ENCODE measurements at regions not wholly inside any gene's neighbourhood (a gene's known extent, or its start where the extent isn't known, plus 50 kb on each side); places are given as distances from the start of the nearest gene placed in this dataset.

DNA sequence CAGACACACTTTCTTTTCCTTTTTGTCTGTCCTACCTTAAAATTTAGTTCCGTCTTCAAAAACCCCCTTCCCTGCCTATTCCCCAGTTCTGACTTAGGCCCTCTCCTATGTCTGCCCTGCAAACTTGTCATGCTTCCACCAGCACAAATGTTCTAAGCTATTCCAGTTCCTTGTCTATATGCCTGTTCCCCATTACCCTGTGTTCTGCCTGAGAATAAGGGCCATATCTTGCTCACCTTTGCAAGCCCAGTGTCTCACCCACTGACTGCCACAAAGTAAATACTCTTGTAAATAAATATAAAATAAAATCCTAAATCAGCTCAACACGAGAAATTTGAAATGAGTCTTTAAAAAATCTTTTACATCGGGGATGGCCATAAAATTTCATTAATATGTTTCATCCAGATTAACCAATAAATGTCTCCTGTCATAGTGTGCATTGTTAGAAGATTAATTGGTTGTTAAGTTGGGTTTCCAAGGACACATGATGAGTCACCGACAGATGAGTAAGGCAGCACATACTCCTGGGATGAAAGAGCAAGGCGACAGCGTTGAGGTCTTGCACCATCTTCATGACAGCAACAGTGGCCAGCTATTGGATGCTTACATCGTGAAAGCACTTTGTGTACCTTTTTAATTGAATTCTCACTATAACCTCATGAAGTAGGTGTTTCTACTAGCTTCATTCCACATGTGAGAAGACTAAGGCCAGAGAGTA is 92.6 kb upstream of the NGF start:
- Histone ChIP-seq H3K27ac (no peak overlapping the region), H3K9me3 (ENCODE audit: severe bottlenecking) (no peaks in the 10 kb centered on the region), H3K4me3 (ENCODE audit: low read depth, low read length) (no peak overlapping the region), H3K27me3 (ENCODE audit: insufficient read depth, low read depth, severe bottlenecking) (no peaks in the 10 kb centered on the region), H3K36me3 (no peaks in the 10 kb centered on the region)
- TF ChIP-seq, protein P1, sequence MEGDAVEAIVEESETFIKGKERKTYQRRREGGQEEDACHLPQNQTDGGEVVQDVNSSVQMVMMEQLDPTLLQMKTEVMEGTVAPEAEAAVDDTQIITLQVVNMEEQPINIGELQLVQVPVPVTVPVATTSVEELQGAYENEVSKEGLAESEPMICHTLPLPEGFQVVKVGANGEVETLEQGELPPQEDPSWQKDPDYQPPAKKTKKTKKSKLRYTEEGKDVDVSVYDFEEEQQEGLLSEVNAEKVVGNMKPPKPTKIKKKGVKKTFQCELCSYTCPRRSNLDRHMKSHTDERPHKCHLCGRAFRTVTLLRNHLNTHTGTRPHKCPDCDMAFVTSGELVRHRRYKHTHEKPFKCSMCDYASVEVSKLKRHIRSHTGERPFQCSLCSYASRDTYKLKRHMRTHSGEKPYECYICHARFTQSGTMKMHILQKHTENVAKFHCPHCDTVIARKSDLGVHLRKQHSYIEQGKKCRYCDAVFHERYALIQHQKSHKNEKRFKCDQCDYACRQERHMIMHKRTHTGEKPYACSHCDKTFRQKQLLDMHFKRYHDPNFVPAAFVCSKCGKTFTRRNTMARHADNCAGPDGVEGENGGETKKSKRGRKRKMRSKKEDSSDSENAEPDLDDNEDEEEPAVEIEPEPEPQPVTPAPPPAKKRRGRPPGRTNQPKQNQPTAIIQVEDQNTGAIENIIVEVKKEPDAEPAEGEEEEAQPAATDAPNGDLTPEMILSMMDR (IDR thresholded peaks at IDR 0.05; ENCODE audit: low read depth, low read length), result no peak
- no peak for DNase-seq

DNA sequence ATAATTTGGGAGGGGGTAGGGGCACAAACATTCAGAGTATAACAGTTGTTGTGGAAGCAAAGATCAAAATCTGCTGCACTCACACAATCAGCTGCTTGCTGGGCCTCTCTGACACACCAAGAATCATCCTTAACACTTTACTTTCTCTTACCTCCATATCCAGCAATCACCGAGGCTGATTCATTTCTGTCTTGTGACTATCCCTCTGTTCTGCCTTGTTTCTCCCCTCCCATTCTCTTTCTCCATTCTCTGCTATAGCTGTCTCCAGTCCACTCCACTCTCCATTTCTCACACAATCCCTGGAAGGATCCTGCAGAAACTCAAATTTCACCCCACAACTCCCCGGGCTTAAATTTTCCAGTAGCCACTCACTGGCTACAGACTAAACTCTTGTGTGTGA is 91.8 kb upstream of the NGF start:
- no peak overlapping the region for H3K27ac ChIP-seq
- no peak for DNase-seq
- no peaks in the 10 kb centered on the region for H3K27me3 ChIP-seq (ENCODE audit: insufficient read depth, low read depth, severe bottlenecking)
- TF ChIP-seq, protein P1 (IDR thresholded peaks at IDR 0.05; ENCODE audit: low read depth, low read length), result no peak
- no peaks in the 10 kb centered on the region for H3K36me3 ChIP-seq
- no peak overlapping the region for H3K4me3 ChIP-seq (ENCODE audit: low read depth, low read length)
- no peaks in the 10 kb centered on the region for H3K9me3 ChIP-seq (ENCODE audit: severe bottlenecking)

DNA sequence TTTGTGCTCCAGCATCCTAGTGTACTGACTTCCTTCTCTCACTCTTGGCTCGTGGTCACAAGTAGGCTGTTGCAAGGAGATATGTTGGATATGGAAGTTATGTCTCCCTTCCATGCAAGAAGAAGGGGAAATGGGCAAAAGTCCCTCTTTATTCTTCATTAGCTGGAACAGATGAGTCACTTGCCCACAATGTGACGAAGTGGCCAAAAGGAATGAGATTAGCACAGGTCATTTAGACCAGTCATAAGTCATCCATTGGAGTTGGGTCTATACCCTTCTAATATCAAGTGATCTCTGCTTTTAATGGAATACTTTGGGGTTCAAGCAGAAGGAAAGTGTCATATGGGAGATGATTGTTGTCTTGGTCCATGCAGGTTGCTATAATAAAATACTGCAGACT is 91.2 kb upstream of the NGF start:
- Histone ChIP-seq H3K9me3 (ENCODE audit: severe bottlenecking) (no peaks in the 10 kb centered on the region), H3K36me3 (no peaks in the 10 kb centered on the region), H3K27me3 (ENCODE audit: insufficient read depth, low read depth, severe bottlenecking) (no peaks in the 10 kb centered on the region), H3K4me3 (ENCODE audit: low read depth, low read length) (no peak overlapping the region), H3K27ac (no peak overlapping the region)
- no peak for DNase-seq
- TF ChIP-seq, protein P1 (IDR thresholded peaks at IDR 0.05; ENCODE audit: low read depth, low read length), result no peak

DNA sequence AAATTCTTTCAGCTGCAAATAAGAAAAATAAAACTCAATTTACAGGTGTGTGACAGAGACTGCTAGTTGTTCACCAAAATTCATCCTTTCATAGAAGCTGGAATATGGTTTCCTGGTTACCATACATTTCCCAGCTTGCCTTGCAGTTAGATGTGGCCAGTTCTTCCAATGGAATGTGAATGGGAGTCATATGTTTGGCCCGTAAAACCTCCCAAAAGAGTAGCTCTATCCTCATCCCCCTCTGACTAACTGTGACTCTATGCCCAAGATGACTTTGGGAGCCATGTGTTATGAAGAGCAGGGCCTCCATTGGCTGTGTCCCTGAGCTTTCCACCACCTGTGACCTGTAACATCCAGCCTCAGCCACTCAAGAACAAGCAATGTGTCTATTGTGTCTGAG is 90.6 kb upstream of the NGF start:
- Histone ChIP-seq H3K27ac (no peak overlapping the region), H3K4me3 (ENCODE audit: low read depth, low read length) (no peak overlapping the region), H3K9me3 (ENCODE audit: severe bottlenecking) (no peaks in the 10 kb centered on the region), H3K27me3 (ENCODE audit: insufficient read depth, low read depth, severe bottlenecking) (no peaks in the 10 kb centered on the region), H3K36me3 (no peaks in the 10 kb centered on the region)
- DNase-seq, result no peak
- TF ChIP-seq, protein P1 (IDR thresholded peaks at IDR 0.05; ENCODE audit: low read depth, low read length), result no peak

DNA sequence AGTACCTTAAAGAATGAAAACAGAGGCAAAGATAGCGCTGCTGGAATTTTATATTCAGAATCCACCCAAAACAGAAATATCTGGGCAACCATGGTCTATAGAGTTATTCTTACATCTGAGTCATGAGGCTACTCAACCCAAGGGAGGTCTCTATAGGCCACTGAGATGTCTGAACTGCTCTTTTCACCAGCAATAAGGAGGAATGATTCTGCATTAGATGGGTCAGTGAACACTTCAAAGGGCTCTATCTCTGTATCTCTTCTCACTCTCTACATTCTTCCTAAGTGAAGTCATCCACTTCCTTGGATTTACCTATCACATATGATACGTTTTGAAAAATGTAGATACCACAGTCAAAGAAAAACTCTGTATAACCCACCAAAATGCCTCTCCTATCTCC is 90.2 kb upstream of the NGF start:
- Histone ChIP-seq H3K36me3 (no peaks in the 10 kb centered on the region), H3K4me3 (ENCODE audit: low read depth, low read length) (no peak overlapping the region), H3K9me3 (ENCODE audit: severe bottlenecking) (no peaks in the 10 kb centered on the region), H3K27ac (no peak overlapping the region), H3K27me3 (ENCODE audit: insufficient read depth, low read depth, severe bottlenecking) (no peaks in the 10 kb centered on the region)
- no peak for DNase-seq
- TF ChIP-seq, protein P1 (IDR thresholded peaks at IDR 0.05; ENCODE audit: low read depth, low read length), result no peak

DNA sequence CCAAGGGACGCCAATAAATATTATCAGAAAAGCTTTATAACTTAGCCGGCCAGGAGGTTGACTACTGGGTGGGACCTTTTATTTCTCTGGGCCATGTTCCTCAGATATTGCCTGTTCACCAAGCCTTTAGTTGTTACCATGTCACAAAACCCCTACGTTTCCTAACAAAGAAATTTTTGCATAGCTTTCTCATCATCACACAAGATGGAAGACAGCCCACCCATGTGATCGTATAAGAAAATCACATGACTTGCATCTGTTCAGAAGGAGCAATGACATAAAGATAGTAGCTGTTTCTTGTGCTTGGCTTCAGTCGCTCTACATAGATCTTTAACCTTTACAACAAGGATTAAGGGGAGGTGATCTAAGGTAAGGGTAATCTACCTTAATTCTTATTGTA is 88.9 kb upstream of the NGF start:
- H3K4me3 ChIP-seq (ENCODE audit: low read depth, low read length), result no peak overlapping the region
- no peaks in the 10 kb centered on the region for H3K36me3 ChIP-seq
- no peak overlapping the region for H3K27ac ChIP-seq
- H3K9me3 ChIP-seq (ENCODE audit: severe bottlenecking), result no peaks in the 10 kb centered on the region
- TF ChIP-seq, protein P1 (IDR thresholded peaks at IDR 0.05; ENCODE audit: low read depth, low read length), result no peak
- DNase-seq, result peak; percentile 23
- H3K27me3 ChIP-seq (ENCODE audit: insufficient read depth, low read depth, severe bottlenecking), result no peaks in the 10 kb centered on the region
